NCI-H774 (cell line): ENCODE measurements at regions not wholly inside any gene's neighbourhood (a gene's known extent, or its start where the extent isn't known, plus 50 kb on each side); places are given as distances from the start of the nearest gene placed in this dataset.

ENCODE experiments used
- DNase-seq: peaks from one replicate; lab custom pipeline; 2025; lab: John Stamatoyannopoulos, UW

DNA sequence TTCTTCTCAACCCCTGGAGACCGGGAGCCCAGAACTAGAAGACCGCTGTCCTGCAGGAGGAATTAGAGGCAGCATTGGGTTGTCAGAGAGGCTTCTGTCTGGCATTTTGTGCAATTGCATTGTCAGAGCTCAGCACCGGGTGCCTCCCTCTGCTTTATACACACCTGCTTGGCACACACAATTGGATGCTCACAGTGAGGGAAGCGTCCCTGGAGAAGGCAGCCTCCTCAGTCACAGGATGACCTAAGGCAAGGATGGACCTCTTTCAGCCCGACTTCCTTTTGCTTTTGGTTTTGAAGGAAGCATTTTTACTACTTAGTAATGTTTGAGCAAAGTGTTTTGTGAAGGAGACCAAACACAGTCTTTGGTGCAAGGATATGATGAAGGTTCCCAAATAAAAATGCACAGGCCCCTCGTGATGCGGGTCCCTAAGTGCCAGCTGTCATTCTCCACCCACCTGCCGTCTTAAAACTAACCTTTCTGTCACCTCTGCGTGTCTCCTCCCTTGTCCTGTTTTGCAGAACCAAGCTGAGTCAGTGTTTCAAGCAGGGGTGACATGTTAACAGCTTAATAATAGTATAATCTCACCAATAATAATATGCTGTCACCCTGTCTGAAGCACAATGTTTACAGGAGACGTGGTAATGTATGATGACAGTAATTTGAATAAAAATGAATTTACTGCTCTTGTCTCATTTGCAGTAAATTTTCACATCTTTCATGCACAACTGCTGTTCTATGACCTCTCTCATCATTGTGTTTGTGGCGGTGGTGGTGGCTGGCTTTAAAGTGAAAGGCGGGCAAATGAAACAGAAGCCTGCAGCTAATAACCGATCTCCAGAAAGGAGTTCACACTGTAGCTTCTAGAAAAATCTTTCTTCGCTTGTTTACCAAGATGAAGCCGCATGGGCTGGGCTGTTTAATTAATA, 430.2 kb upstream of the MKI67 start:
- DNase-seq = no peak

DNA sequence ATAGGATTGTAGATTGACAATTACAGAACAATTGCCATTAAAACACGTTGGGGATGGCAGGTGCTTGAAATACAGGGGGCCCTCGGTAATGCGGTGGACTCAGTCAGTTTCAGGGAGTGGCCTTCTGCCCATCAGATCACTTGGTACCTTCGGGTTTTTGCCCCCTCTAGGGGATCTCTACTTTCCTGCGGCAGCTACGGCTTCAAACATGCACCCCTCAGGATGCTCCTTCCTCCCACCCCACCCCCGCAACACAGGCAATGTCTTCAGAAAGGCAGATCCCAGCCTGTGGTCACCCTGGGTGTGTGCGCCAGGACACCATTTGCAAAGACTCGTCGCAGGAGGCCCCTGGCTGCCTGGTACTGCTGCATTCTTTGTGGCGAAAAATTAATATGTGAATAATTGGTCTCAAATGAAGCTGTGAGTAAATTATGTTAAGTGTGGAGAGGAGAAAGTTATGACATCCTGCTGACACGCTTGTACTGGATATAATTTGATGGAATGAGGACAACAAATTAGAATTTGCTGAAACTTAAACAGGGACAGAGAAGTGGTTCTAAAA, 431.0 kb upstream of the MKI67 start:
- no peak for DNase-seq

DNA sequence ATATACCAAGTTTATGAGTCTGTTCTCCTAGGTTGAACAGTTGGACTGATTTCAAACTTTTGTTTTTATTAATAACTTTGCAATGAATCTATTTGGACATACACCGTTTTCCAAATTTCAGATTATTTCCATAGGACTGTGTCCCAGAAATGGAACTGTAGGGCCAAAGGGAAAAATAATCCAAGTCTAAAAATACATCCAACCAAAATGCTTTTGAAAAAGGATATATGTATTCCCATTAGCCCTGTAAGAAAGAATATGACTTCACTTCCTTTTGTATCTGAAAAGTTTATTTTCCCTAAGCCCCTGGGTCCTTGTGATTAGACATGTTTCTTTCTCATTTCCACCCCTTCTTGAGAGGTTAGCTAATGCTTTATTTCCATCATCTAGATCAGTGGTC, 434.2 kb upstream of the MKI67 start:
- DNase-seq = no peak

DNA sequence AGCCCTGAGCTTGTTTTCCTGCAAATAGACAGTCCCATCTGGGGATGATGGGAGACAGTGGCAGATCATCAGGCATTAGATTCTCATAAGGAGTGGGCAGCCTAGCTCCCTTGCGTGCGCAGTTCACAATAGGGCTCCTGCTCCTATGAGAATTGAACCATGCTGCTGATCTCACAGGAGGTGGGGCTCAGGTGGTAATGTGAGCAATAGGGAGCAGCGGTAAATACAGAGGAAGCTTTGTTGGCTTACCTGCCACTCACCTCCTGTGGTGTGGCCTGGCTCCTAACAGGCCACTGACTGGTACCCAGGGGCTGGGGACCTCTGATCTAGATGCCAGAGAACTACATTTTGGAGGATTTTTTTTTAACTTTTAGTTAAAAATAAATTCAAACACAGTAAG, 434.8 kb upstream of the MKI67 start:
- no peak for DNase-seq

DNA sequence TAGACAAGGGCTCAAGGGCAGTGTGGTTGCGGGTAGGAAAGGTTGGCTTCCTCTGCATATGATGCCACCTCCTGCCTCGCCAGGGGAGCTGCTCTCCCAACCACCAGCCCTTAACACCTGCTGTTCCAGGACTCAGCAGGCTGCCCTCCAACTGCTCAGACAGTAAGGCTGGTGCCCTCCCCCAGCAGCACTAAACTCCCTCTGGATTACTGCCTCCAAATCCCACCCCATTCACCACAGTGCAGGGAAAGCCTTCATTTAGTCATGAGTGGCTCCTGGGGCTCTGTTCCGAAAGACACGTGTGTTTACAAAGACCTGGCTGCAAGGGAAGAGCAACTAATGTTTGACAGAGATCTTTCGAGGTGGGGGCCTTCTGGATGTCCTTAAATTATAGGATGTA, 437.2 kb upstream of the MKI67 start:
- no peak for DNase-seq

DNA sequence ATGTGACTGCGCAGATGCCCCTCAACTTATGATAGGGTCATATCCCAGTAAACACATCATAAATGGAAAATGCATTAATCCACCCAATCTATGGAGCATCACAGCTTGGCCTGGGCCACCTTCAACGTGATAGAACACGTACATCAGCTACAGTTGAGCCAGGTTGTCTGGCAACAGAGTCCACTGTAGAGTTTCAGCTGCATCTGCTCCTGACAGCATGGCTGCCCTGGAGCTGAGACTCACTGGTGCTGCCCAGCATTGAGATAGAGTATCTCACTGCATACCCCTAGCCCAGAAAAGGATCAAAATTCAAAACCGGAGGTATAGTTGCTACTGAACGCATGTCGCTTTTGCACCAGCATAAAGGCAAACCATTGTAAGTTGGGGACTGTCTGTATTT, 437.7 kb upstream of the MKI67 start:
- DNase-seq = no peak

DNA sequence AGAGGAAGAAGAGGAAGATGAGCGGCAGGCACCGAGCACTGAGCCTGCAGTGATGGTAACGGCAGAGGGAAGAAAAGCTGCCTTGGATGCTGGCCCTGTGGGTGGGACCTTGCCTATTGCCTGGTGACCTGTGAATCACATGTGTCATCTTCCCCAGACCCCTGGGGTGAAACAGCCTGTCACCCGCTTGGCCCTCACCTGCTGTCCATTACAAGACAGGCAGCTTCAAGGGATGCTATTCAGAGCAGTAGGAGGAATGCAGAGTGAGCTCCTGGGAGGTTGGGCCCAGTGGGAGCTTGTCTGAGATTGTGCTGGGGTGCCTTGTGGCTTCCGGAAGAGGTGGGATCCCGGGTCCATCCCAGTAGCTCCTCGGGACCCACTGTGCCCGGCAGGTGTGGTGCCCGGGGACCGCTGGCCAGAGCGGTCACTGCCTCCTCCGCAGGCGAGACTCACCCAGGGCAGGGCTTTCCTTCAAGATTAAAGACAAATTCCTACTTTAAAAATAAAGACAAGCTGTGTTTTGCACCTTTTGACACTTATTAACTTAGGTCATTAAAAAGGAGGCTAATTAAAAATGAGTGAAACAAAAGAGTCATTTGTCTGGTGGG, 440.2 kb upstream of the MKI67 start:
- DNase-seq = no peak

DNA sequence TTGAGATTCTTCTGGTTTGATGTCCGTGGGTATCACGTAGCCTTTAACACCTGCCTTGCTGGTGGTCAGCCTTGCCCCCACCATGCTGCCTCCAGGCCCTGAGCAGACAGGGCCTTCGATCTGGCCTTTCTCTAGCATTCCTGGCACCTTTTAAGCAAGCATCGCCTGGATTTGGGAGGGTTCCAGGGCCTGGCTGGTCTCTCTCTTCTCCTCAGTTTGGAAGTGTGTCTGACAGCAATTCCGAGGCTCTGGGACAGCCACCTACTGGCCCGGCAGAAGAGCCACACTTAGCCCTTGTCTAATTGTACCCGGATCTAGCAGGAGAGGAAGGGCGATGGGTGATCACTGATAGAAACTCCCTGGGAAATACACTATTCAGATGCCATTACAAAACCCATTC, 441.3 kb upstream of the MKI67 start:
- DNase-seq = no peak

DNA sequence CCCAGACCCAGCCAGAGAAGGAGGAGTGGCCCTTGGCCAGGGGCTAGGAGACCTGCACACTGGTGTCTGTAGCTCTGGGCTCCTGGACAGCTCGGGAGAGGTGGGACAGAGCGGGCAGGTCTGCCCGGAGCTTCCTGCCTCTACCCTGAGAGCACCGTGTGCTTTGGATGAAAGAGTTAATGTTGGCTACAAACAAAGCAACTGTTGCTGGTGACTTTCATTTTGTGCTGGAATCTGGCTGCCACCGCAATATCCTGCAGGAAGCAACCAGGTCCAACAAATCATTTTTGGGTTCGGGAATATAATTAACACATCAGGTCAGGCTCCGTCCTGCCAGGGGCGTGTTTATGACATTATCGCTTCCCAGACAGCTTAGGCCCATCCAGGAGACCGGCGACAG, 441.8 kb upstream of the MKI67 start:
- DNase-seq = no peak

DNA sequence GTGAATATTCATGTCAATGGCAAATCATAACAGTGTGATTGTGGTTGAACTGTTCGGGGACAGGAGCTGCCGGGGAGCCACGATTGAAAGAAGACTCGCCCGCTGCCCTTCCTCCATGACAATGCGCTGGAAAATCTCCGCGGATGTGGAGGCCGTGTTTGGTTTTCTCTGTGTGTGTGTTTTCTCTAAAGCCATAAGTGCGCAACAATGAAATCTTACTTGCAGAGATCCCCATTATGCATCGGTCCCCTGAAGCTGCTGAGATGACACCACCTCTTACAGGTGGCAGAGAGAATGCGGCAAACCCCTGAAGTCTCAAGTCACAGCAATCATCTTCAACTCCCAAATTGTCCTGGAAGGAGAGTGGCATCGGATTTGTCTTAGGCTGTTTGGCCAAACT, 442.3 kb upstream of the MKI67 start:
- no peak for DNase-seq

DNA sequence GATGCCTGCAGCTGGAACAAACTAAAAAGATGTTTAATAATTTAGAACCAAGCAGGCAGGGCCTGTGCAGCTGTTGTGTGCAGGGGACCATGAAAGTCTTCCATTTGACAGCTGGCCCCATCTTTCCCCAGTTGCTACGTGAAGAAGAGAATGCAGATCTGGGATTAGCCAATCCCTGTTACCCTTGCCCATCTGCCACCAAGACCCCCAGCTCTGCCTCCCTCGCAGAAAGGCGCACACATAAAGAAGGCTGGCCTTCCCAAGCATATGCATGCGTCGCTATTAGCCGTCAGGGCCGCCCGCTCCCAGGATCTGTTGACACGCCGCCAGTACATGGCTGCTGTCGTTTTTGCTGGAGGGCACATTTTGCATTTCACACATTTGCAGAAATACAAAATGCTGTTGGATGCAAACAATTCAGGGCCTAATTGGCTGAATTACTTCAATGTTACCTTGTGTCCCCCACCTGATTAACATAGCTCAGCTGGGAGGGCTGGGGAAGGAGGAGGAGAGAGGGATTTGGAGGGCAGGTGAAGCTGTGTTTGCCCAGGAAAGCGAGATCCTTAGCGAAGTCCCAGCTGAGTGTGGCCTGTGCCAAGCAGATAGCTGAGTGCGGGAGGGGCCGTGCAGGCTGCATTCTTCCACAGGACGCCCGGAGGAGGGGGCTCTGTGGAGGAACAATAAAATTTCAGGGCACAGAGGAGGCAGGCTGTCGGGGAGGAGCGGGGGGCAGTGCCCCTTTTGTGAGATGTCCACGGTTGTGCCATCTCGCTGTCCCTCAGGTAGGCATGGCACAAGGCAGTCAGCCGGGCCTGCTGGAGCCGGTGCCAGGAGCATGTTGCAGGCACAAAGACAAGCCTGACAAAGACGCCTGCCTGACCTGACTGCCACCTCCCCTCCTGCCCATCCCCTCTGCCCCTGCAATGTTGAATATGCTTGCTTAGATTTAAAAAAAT, 443.0 kb upstream of the MKI67 start:
- DNase-seq = no peak

DNA sequence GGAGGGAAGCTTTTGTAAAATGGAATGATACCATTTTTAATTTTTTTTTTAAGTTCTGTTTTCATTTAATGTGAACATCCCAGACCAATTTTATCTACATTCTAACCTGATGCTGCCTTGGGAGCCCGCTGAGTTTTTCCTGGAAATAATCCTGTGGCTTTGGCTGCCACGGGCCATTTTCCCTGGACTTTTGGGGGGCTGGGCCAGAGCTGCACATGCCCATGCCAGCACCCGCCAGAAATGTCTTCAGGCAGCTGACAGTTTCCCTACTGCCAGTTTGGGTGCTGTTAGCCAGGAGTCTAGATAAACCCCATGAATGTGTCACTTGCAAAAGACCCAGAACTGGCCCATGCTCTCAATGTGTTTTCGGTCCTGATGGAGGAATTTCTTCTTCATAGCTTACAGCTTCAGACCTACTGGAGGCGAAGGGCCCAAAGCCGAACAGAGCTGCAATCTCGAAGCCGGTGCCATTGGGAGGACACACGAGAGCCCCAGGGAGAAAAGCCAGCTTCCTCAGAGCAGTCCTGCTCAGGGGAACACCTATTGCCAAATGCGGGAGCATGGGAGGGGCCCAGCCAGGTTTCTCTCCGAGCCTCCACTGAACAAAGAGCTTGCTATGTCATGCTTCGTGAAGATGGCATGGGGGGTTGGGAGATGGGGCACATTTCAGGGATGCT, 444.2 kb upstream of the MKI67 start:
- no peak for DNase-seq

DNA sequence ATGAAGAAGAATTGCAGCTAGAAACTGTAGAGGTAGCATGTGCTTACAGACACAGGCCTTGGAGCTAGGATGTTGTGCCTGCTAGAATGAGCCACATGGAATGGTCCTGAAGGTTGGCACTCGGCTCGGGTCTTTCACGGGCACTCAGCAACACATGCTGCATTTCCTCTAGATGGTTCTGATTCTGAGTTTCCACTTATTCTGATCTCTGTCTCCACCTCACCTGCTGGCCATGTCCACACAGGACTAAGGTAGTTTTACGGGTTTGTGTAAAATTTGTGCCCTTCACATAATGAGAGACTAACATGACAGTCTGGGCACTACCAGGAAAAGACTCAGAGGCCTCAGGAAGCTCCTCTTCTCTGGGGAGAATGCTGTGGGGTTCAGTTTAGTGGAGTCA, 444.8 kb upstream of the MKI67 start:
- DNase-seq = no peak

DNA sequence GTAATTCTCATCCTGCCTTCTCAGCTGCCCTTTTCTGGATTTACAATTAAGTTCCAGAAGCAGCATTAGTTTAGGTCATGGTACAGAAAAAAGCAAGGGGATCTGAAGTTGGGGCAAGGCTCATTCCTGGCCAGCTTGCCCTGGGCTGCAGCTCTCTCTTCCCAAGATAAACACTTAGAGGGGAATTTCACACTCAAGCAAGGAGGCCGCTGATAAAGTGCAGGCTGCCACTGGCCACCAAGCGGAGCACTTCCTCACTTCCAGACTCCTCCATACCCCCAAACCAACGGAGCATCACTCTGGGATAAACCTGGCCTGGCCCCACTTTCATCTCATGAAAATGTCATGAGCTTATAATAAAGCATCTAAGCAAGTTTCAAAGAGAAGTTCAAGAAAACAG, 445.5 kb upstream of the MKI67 start:
- no peak for DNase-seq

DNA sequence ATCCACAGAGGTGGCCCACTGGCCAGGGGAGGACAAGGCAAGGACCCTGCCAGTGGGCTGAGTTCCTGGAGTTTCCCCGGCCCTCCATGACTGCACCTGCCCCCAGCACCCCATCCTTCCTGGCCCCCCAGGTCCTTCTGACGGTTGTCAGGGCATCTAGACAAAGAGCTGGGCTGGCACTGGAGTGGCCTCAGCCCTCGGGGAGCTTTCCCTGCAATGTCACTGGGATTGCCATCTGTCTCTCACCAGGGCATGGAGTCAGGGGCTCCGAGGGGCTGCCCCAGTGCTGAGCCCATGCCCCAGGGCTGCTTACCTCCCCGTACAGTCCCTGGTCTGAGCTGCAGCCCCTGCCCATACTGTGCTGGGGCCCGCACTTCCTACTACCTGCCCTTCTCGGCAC, 446.5 kb upstream of the MKI67 start:
- no peak for DNase-seq

DNA sequence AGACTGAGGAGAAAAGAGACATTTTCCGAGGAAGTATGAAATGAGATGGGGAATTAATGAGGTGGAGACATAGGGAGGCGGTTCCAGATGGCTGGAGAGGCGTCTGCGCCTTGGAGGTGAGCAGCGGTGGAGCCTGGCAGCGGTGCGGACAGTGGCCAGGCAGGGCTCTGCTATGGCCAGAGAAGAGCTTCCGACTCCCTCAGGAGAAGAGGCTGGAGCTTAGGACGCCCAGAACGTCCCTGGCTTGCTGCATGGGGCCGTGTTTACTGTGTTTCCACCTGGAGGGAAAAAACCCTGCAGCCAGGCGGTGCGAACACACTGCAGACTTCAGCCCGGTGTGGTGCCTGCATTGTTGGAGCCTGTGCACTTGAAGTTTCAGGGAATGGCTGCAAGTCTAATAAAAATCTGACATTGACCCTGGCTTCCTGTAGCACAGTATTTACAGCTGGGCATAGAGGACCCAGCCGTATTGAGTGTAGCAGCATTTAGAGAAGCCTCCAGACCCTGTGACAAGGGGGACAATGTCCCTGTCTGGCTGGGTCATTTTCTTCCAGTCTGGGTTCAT, 447.1 kb upstream of the MKI67 start:
- DNase-seq = no peak

DNA sequence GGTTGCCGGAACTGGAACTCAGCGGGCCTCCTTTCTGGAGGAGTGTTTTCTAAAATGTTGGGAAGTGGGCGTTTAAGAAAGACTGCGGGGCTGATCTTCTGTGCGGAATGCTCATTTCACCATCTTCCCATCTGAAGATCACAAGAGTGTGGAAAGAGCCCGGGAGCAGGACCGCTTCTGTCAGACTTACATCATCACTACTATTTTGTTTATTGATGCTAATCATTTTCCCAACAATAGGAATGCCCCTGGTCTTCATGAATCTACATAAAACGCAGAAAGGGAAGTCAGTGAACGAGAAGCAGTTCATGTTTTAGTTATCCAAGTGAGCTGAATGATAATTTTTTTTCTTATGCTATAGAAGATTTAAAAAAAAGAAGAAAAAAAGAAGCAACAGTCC, 447.8 kb upstream of the MKI67 start:
- DNase-seq = no peak

DNA sequence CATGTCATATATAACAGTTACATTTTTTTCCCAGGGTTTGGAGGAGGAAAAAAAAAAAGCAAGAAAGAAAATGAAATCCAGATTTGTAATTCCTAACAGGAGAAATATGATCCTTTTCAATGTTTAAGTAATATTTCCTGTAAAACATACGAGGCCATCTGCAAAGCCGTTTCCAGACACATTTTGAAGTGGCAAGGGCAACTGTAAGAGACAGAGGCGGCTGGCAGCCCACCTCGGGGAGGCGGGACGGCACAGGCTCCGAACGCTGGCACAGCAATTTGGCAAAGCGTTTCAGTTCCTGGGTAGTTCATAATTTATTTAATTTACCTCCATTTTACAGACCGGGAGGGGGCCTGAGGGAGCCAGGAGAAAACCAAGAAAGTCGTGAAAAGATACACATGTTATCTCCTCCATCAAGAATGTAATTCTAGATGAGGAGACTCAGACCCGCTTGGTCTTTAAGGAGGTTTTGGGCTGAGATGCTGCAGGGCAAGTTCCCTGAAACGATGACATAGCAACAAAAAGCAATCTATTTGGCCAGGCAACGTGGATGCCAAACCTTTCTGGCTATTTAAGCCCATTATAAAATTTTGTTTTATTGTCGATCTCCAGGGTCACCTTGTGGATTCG, 448.5 kb upstream of the MKI67 start:
- DNase-seq = no peak

DNA sequence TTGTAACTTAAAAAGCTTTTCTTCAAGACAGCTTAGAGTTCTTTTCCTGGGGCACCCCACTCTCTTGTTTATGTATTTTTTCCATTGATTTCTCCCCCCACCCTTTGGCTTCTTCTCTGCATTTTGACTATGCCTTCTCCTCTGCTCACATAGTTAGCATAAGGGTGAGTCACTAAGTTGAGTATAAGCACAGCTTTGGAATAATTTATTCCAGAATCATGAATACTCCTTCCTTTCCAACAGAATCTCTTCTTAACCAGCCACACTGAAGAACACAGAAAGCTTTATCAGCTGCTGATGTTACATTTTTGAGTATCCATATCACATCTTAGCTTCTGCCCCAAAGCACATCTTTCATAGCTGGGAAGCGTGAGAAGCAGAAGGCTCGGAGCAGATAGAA, 449.5 kb upstream of the MKI67 start:
- DNase-seq = no peak

DNA sequence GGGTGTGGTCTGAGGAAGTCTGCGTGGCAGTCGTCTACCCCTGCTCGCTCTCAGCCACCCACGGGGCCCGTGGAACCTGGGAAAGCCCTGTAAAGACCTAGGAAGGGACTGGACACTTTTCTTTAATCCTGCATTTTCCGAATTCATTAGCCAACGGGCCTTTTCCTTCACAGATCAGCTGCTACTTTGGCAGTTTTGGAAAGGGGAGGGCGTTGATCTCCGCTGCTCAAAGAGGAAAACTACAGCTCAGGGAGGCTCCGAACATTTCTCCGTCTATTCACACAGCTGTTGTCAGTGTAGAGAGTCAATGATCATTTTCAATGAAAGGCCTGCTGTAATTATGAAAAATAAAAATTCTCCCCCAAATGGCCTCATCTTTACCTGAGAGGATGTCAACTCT, 450.1 kb upstream of the MKI67 start:
- DNase-seq = no peak
